Fibroblast of skin of left biceps (primary cell): ENCODE measurements at regions not wholly inside any gene's neighbourhood (a gene's known extent, or its start where the extent isn't known, plus 50 kb on each side); places are given as distances from the start of the nearest gene placed in this dataset.
"Not testable (repeated sequence)": the region's sequence is repeated elsewhere in the genome, so short reads cannot be mapped to it uniquely, and the experiment has no call there.

Experiments
- DNase-seq, 2 experiments: peaks; one replicate each; pipeline ENCODE4 v3.0.0-alpha.2; 2013; ENCODE audit warnings: low read depth in 2 of 2

DNA sequence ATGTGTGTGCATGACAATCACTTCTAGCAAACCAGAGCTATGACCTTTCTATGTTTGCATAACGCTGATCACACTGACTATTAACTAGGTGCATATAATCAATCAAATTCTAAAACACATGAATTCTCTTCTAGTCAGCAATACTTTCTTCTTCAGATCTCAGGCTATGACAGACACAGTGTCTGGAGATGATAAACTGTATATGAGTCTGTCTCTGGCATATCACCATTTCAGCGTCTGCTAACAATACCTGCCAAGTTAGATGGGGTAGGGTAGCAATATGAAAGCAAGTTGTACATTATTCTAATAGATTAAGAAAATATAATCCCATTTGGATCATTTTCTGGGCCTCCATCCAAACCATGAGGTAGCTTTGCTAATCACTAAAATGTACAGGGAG, 354.2 kb upstream of the EPHA4 start:
- DNase-seq = no peak

DNA sequence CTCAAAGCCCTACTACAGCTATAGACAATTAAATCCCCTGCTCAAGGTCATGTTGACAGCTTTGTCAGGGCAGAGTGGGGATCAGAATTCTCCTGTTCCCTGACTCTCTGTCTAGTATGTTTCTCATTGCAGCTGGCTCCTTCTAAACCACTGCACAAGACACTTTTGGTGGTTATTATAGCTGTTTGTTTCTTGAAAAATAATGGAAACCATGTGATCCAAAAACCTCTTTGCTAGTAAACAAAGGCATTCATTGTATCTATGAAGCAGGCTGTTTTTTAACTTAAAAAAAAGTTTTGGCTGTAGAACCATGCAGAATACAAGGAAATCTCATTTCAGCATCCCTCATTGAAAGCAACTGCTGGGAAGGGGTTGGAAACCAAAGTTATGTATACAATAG, 352.5 kb upstream of the EPHA4 start:
- no peak for DNase-seq

DNA sequence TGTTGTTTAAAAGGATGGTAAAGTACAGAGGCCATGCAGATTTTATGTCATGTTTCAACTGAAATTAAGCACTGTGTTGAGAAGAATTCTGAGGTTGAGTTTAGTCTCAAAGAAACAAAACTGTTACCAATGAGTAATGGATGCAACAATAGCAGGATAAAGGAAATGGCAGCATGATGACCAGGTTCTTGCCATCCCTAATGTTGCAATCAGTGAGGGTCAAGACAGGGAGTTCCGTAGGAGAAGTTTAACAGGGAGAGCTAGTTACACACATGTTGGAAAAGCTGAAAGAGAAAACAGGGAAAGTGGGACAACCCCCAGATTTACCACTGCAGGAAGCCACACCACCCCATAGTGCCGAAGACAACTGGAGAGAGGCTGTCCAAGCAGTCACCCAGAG, 343.8 kb upstream of the EPHA4 start:
- DNase-seq = no peak

DNA sequence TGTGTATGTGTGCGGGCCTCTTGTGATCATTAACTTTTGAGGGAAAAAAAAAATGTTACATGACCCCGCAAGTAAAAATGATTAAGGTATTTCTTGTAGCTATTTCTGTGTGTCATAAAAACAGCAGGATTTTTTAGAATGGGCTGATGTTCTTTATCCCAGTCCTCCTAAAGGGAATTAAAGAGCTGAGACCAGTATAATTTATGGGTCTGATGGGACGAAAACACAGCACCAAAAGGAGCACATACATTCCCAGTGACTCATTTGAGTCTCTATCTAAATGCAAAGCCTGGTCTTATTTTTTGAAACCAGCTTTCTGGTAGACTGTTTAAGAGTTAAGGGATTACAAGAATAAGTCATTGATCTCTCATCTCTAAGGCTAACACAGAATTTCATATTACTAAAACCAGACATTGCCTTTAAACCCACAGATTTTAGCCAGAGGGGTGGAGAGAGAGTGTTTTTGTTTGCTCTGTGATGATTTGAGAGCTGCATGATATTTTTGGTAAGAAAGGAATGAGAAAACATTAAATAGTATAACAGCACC, 342.3 kb upstream of the EPHA4 start:
- no peak for DNase-seq

DNA sequence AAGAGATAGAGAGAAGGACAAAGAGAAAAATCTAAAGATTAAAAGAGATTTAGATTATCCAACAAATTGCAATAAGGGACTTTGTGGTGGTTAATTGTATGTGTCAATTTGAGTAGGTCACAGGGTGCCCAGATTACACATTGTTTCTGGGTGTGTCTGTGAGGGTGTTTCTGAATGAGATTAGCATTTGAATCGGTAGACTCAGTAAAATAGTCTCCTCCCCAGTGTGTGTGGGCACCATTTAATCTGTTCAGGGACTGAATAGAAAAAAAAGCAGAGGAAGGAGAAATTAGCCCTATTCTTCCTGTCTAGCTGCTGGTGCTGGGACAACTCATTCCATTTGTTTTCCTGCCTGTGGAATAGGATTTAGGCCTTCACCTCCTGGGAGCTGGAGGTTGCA, 339.8 kb upstream of the EPHA4 start:
- DNase-seq = no peak

DNA sequence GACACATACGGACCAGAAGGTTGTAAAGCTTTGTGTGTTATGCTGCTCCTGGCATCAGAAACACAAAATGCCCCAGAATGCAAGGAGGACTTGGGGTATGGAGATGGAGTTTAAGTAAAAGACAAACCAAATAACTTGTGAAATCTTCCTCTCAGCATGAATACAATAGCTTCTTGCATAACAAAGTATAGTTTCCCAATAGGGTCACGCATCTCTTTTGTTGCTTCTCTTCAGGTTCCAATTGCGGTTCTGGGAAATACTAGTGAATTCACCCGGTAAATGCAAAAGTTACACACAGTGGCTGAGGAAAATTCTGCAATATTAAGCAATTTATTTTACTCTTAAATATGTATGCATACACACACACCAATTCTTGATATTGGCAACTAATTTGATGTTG, 339.2 kb upstream of the EPHA4 start:
- no peak for DNase-seq

DNA sequence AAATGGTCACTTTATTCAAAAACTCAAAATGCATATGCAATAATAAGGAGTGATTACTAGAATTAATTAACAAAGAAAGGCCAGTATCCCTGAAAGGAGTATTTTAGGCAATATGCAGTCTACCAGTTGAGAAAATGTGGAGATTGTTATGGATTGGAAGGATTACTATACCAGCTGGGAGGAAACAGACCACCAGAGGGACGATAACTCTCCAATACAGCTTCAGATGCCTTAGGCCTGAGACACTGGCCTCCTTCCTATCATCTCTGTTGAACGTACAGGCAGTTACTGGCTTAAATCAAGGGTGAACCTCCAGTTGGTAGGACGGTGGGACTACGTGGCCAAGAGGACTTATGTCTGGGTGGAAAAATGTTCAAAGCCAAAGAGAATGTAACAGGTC, 336.4 kb upstream of the EPHA4 start:
- DNase-seq = no peak

DNA sequence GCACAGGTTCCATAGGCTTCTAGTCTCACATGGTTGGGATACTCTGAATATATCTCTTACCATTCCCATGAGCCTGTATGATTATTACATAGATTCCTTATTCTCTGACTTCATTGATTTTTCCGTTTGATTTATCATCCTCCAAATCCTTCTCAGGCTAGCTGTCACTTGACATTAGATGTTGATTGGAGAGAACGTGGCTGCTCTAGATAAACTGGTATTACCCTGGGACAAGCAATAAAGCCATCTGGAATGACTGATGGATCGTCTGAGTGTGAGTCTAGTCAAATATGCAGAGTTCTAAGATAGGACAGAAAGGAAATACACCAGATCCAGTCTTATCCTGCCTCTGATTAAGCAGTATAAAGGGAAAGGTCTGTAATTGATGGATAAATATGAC, 325.6 kb upstream of the EPHA4 start:
- no peak for DNase-seq

DNA sequence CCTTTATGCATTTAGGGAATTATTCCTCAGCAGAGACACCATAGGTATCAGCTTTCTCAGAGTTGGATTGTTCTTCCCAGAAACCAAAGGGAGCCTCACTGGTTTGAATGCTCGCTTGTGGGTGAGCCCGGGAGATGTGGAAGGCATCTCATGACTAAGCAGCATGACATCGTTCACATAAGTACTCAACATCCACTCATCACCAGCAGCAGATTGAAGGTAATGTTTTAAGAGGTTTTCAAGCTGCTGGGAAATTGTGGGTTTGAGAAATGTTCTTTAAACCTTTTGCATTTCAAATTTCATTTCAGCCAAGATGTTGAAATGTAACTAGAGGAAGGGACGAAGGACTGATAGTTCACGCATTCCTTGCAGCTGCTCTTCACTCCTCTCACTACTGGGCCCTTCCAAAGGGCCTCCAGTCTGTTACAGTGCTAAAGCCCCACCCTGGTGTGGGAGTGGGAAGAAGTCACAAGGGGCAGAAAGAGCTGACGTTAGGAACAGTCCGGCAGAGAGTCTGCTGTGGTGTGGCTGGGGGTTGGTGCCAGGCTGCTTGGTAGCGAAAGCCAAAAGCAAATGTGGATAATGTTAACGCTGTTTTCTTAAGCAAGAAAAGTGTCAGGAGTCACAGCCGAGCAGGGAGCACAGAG, 324.5 kb upstream of the EPHA4 start:
- DNase-seq = peak; percentile 55 to 61

DNA sequence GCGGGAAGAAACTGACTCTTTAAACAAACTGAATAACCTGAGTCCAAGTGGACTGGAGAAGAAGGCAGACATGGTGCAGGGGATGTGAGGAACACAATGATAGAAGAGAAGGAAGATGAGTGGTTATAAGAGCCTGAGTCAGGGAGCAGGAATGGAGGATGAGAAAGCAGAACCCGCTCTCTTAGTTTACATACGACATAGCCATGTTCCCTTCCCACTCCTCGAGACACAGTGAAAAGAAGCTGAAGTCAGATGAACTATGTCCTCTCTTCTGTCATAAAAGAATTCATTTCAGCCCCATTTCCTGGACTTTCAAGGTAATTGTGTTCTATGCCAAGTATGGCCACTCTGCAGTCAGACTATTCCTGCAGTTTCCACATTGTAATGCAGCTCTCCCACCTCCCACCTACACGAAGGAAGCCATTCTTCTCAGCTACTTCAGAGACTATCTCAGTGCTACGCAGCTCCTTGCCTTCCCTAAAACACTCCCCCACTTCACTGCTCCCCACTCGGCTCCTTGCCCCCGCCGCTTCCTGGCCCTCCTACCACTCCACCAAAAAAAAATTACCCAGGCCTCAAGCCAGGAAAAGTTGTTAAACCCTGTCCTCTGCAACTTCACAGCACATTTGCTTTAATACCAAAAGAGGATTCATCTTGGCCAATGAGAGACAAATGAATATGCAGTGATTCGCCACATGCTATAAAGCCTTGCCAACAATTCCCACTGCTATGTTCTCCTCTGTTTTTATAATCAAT, 323.4 kb upstream of the EPHA4 start:
- DNase-seq = no peak

DNA sequence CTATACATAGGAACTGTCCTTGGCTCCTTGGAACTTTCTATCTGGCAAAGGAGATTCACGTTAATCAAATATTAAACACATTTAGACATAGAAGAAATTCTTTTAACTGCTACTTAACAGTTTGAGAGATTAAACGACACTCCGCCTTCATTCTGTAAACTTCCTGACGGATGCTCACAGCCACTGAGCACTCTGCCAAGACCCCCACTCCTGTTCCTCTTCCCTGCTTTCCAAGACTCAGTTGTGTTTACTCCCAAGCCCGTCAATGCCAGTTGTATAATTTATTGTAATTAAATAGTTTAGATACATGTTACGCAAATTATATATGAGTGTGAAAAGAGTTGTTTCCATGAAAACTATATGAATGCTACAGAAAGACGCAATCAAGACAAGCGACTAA, 321.4 kb upstream of the EPHA4 start:
- no peak for DNase-seq

DNA sequence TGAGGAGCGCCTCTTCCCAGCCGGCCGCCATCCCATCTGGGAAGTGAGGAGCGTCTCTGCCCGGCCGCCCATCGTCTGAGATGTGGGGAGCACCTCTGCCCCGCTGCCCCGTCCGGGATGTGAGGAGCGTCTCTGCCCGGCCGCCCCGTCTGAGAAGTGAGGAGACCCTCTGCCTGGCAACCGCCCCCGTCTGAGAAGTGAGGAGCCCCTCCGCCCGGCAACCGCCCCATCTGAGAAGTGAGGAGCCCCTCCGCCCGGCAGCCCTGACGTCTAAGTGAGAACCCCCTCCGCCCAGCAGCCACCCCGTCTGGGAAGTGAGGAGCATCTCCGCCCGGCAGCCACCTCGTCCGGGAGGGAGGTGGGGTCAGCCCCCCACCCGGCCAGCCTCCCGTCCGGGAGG, 319.9 kb upstream of the EPHA4 start:
- not testable (repeated sequence) for DNase-seq

DNA sequence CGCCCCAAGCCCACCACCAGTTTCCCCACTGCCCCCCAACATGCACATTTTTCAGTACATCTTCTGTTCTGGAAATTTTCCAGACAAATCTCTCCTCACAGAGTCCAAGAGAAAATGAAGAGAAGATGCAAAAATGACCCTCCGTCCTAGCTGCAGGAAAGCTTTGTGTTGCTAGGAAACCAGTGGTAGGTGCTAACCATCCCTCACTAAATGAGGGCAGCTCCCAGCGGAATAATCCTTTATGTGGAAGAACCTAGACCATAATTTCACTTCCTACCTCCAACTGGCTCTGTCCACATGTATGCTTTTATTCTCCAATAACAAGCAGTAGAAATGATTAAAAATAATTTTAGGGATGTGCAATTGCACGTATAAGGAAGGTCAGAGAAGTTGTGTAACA, 311.9 kb upstream of the EPHA4 start:
- DNase-seq = no peak

DNA sequence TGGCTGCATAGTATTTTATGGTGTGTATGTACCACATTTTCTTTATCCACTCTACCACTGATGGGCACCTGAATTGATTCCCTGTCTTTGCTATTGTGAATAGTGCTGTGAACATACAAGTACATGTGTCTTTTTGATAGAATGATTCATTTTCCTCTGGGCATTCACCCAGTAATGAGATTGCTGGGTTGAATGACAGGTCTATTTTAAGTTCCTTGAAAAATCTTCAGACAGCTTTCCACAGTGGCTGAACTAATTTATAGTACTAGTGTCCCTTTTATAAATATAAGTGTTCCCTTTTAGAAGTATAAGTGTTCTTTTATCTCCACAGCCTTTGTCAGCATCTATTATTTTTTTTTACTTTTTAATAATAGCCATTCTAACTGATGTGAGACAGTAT, 303.9 kb upstream of the EPHA4 start:
- DNase-seq = no peak

DNA sequence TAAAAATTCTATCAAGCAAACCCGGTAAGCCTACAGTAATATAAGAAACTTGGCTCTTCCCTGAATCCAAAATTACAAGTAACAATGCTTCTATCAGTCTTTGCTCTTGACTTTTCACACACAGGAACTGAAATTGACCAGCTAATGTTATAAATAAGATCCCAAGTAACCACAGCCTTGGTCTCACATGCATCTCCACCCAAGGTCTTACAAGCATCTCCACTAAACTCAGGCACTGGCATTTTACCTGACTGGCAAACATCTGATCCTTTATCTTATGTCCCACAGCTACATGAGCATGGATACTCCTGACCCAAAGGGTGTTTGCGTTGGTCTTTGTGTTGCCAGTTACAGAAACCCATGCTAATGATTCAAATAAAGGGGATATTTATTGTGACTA, 302.3 kb upstream of the EPHA4 start:
- DNase-seq = no peak

DNA sequence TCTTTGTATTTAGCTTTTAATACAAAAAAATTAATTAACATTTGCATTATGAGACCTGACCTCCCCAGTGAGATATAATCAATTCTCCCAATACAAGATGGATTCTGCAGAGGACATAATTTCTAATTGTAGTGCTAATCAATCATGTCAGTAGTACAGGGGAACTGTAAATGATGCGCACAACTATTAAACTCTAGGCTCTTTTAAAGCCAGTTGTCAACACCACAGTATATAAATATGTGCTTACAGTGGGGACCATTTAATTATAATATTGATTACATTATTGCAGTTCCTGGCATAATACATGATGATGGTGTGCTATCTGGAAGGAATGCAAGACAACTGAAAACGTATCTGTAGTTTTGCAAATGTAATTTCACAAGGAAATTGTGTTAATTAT, 285.6 kb upstream of the EPHA4 start:
- DNase-seq = no peak

DNA sequence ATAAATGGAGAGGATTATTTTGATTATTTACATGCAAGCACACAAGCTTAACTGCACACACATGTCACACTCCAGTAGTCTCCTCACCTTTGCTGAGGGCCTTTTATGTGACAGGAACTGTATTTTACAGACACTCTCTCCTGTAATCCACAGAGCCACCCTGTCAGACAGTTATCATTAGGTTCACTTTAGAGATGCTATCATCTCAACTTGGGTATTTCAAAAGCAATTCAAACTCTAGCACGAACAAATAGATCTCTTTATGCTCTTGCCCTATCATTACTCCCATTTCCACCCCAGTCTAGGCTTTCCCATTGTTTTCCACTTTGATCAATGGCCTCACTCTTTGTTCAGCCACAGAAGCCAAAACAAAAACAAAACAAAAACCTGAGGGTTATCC, 281.2 kb upstream of the EPHA4 start:
- DNase-seq = no peak

DNA sequence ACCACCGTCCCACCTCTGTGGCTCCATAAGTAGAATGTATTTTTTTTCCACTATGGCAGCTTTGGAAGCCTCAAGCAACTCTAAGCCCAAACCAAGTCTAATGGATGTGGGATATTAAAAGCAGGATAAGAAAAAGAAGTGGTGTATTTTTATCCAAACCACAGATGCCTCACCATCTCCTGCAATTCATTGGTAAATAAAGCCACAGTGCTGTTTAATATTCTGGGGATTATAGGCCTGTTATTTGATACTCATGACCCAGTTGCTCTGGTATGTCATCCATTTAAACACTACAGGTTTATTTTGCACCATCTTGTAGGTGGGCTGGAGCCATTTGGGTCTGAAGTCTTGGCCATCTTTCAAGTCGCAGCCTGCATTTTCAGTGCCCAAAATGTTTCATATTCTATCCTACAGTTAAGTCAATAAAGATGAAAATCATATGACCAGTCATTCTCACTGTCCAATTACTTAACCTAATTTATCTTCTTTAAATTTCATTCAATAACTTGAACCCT, 279.5 kb upstream of the EPHA4 start:
- no peak for DNase-seq

DNA sequence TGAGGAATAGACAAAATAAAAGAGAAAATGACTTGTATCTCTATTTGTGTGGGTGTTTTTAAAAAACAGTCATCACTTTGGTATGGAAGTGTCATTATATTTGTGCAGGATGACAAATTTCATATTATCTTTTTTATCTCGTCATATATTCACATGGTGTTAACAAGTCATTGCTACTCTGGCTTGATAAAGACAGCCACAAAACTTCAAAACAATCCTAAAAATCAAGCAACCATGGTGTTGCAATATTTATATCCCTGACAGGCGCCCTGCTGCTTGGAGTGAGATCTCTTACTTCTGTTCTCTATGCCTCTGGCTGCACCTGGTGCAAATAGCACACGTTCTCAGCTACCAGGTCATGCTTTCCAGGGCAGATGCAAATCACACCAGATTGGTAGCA, 278.0 kb upstream of the EPHA4 start:
- DNase-seq = no peak

DNA sequence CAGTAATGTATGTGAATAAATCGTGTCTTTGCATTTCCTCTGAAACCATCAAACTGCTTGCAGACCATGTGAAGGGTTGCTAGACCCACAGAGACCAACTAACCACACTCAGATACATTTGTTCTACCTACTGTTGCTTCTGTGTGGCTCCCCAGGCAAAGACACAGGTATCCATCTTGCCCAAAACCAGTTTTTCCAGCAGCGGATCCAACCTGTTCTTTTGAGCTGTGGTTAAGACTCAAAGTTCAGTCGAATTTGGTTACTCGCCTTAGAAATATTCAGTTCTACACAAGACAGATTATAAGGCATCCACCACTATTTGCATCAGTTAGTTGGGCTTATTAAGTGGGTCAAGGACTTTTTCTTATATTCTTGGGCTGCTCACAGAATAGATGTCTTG, 276.2 kb upstream of the EPHA4 start:
- DNase-seq = no peak

DNA sequence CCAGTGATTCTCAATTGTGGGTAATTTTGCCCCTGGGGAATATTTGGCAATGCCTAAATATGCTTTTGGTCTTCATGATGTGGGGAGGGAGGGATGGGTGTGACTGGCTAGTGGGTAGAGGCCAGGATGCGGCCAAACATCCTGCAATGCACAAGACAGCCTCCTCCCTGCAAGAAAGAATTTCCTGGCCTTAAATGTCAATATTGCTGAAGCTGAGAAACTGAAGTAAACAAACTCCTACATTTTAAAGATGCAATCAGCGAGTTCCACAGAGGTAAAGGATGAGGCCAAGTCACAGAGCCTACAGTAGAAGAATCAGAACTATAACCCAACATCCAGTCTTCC, 272.9 kb upstream of the EPHA4 start:
- no peak for DNase-seq

DNA sequence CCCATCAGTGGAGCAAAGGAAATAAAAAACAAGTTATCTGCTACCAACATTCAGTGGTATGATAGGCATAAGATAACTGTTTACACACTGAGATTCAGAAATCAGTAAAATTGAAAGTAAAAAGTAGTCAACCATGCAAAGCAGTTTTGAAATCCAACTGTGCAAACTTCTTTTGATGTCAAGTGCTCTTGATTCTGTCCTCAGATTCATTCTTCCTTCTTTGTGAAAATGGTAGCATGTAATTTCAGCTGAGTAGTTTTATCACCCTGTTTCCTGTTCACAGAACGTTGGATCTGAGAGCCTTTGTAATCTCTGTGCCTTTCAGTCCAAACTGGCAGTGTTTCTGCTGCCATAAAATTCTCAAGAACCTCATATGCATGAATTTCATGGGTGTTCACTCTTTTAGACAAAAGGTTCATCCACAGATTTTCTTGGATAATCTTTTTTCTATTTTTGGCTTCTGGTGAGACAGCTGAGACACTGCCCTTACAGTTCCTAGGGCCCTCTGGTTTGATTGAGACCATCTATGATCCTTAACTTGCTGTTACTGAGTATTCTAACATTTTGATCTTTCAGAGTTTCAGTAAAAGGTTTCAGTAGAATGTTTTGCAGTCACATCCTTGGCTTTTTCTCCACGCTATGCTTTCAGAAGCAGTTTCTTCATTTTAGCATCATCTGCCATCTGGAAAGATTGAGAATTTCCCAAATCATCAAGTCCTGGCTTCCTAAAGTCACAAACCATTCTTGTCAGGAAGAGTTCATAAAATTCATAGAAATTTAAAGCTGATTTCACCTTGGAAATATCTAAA, 272.3 kb upstream of the EPHA4 start:
- no peak for DNase-seq

DNA sequence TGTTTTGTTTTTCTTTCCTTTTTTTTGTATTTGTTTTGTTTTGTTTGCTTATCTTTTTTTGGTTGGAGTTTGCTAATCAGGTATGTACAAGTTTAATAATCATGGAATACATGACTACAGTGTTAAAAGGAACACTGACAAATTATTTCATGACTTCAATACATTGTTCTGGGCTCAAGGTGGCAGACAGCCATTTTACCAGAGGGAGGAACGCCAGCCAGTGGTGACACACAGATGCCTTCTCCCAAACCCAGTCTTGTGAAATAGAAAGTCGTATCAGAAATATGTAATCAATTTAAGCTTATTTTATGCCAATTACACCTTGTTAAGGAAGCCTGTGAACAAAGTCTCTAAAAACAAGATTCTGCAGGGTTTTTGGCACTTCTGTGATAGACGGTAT, 264.0 kb upstream of the EPHA4 start:
- DNase-seq = no peak
